ENCODE measurements at regions not wholly inside any gene's neighbourhood (a gene's known extent, or its start where the extent isn't known, plus 50 kb on each side); places are given as distances from the start of the nearest gene placed in this dataset.

DNA sequence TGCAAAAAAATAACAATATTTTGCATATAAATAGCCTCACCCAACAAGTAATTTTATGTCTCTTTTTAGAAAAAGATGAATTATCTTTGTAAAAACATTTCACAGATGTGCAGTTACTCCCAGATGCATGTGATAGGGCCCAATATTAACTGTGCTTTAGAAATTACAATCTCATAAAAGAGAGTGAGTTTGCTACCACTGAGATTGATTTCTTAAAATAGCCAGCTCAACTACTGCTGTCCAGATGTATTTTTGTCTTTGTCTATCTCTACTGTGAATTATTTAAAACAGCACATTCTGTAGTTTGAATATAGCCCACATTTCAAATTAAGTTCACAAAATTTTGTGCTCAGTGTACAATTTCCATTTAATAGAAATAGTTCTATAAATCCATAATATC, 177.0 kb upstream of the TTC29 start:
- Histone ChIP-seq H3K4me3 (ENCODE audit: control insufficient read depth in 2 of 3, extremely low read depth in 1 of 3, insufficient read depth in 2 of 3, low read depth in 1 of 3, low read length in 3 of 3) (no peak overlapping the region), H2AFZ (ENCODE audit: control insufficient read depth, low read length) (no peak overlapping the region), H3K79me2 (ENCODE audit: control insufficient read depth, insufficient read depth, low read length) (no peaks in the 10 kb centered on the region), H3K9me1 (ENCODE audit: control insufficient read depth, extremely low read depth, insufficient read depth, low read length) (no peaks in the 10 kb centered on the region), H3K9ac (ENCODE audit: control insufficient read depth, extremely low read depth, insufficient read depth, low read length) (no peak overlapping the region), H3K27me3 (ENCODE audit: control insufficient read depth, extremely low read depth, insufficient read depth, low read length) (no peaks in the 10 kb centered on the region), H3K9me3 (ENCODE audit: control insufficient read depth, low read depth, low read length) (no peaks in the 10 kb centered on the region), H3K4me2 (ENCODE audit: control insufficient read depth, extremely low read depth, insufficient read depth, low read depth, low read length) (no peak overlapping the region), H3K27ac (ENCODE audit: control insufficient read depth, insufficient read depth, low read length) (no peak overlapping the region), H3K36me3 (ENCODE audit: control insufficient read depth in 2 of 2, extremely low read depth in 1 of 2, insufficient read depth in 2 of 2, low read length in 2 of 2) (no peaks in the 10 kb centered on the region), H3K4me1 (ENCODE audit: control insufficient read depth, extremely low read depth, insufficient read depth, low read length) (no peaks in the 10 kb centered on the region), H4K20me1 (ENCODE audit: control insufficient read depth, extremely low read depth, insufficient read depth, low read length) (no peaks in the 10 kb centered on the region)
- dilution Hi-C loops (cut with MboI; ENCODE audit: extremely low pct_ligation_motif_present, low sequenced_read_pairs), result no loop called here
- DNase-seq (ENCODE audit: low read depth, low spot score) (no peak), FAIRE-seq (no peak)
- no peak for TF ChIP-seq EZH2 (IDR thresholded peaks at IDR 0.05; ENCODE audit: low read length)
- TF ChIP-seq, protein P1, sequence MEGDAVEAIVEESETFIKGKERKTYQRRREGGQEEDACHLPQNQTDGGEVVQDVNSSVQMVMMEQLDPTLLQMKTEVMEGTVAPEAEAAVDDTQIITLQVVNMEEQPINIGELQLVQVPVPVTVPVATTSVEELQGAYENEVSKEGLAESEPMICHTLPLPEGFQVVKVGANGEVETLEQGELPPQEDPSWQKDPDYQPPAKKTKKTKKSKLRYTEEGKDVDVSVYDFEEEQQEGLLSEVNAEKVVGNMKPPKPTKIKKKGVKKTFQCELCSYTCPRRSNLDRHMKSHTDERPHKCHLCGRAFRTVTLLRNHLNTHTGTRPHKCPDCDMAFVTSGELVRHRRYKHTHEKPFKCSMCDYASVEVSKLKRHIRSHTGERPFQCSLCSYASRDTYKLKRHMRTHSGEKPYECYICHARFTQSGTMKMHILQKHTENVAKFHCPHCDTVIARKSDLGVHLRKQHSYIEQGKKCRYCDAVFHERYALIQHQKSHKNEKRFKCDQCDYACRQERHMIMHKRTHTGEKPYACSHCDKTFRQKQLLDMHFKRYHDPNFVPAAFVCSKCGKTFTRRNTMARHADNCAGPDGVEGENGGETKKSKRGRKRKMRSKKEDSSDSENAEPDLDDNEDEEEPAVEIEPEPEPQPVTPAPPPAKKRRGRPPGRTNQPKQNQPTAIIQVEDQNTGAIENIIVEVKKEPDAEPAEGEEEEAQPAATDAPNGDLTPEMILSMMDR (optimal IDR thresholded peaks at IDR 0.05 in 1 of 3, IDR thresholded peaks at IDR 0.05 in 1 of 3, conservative IDR thresholded peaks at IDR 0.05 in 1 of 3; ENCODE audit: extremely low read depth in 1 of 3, insufficient read depth in 2 of 3, low read length in 3 of 3), result no peak

DNA sequence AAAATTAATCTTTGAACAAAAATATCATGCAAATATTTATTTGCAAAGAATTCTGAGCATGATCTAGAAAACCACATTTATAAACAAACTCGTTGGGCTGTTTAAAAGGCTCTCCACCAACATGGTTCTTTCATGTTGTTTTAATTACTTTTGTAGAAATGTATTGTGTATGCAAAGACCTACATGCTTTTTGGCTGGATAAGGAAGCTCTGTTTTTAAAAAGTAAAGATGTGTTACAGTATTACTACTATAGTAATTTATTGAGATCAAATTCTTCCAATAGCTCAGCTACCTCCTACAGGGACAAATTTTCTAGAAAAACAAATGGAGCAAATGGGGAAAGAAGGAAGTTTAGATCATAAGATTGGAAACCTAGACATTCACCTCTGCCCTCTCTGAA, 177.5 kb upstream of the TTC29 start:
- no peak for FAIRE-seq
- no peaks in the 10 kb centered on the region for H3K9me3 ChIP-seq (ENCODE audit: control insufficient read depth, low read depth, low read length)
- H3K4me3 ChIP-seq (ENCODE audit: control insufficient read depth in 2 of 3, extremely low read depth in 1 of 3, insufficient read depth in 2 of 3, low read depth in 1 of 3, low read length in 3 of 3), result no peak overlapping the region
- DNase-seq (ENCODE audit: low read depth, low spot score), result no peak
- dilution Hi-C loops (cut with MboI; ENCODE audit: extremely low pct_ligation_motif_present, low sequenced_read_pairs), result no loop called here
- H3K27ac ChIP-seq (ENCODE audit: control insufficient read depth, insufficient read depth, low read length), result no peak overlapping the region
- no peaks in the 10 kb centered on the region for H3K27me3 ChIP-seq (ENCODE audit: control insufficient read depth, extremely low read depth, insufficient read depth, low read length)
- H2AFZ ChIP-seq (ENCODE audit: control insufficient read depth, low read length), result no peak overlapping the region
- H3K4me1 ChIP-seq (ENCODE audit: control insufficient read depth, extremely low read depth, insufficient read depth, low read length), result no peaks in the 10 kb centered on the region
- no peak overlapping the region for H3K4me2 ChIP-seq (ENCODE audit: control insufficient read depth, extremely low read depth, insufficient read depth, low read depth, low read length)
- H3K36me3 ChIP-seq (ENCODE audit: control insufficient read depth in 2 of 2, extremely low read depth in 1 of 2, insufficient read depth in 2 of 2, low read length in 2 of 2), result no peaks in the 10 kb centered on the region
- H3K9ac ChIP-seq (ENCODE audit: control insufficient read depth, extremely low read depth, insufficient read depth, low read length), result no peak overlapping the region
- H3K9me1 ChIP-seq (ENCODE audit: control insufficient read depth, extremely low read depth, insufficient read depth, low read length), result no peaks in the 10 kb centered on the region
- H4K20me1 ChIP-seq (ENCODE audit: control insufficient read depth, extremely low read depth, insufficient read depth, low read length), result no peaks in the 10 kb centered on the region
- TF ChIP-seq, protein P1 (optimal IDR thresholded peaks at IDR 0.05 in 1 of 3, IDR thresholded peaks at IDR 0.05 in 1 of 3, conservative IDR thresholded peaks at IDR 0.05 in 1 of 3; ENCODE audit: extremely low read depth in 1 of 3, insufficient read depth in 2 of 3, low read length in 3 of 3), result no peak
- TF ChIP-seq EZH2 (IDR thresholded peaks at IDR 0.05; ENCODE audit: low read length), result no peak
- H3K79me2 ChIP-seq (ENCODE audit: control insufficient read depth, insufficient read depth, low read length), result no peaks in the 10 kb centered on the region
